ENCODE measurements at regions not wholly inside any gene's neighbourhood (a gene's known extent, or its start where the extent isn't known, plus 50 kb on each side); places are given as distances from the start of the nearest gene placed in this dataset.

GRCh38 chr1:228546541-228547463 is 59.6 kb downstream of the RNF187 start:
- TF ChIP-seq CTCF (IDR thresholded peaks at IDR 0.05), result no peak
- intact Hi-C loops (cut with DNase I, micrococcal nuclease), result no loop called here
- Histone ChIP-seq H3K36me3 (ENCODE audit: low read depth) (no peaks in the 10 kb centered on the region), H3K4me1 (ENCODE audit: low read depth) (no peaks in the 10 kb centered on the region), H3K9me3 (no peaks in the 10 kb centered on the region), H3K4me3 (no peak overlapping the region)
- DNase-seq (no peak), ATAC-seq (no peak)

GRCh38 chr1:228547464-228547792 is 60.2 kb downstream of the RNF187 start:
- intact Hi-C loops (cut with DNase I, micrococcal nuclease), result no loop called here
- H3K4me3 ChIP-seq, result no peak overlapping the region
- H3K9me3 ChIP-seq, result no peaks in the 10 kb centered on the region
- no peak for TF ChIP-seq CTCF (IDR thresholded peaks at IDR 0.05)
- H3K36me3 ChIP-seq (ENCODE audit: low read depth), result no peaks in the 10 kb centered on the region
- DNase-seq, result no peak
- no peaks in the 10 kb centered on the region for H3K4me1 ChIP-seq (ENCODE audit: low read depth)
- ATAC-seq, result no peak

GRCh38 chr1:228548788-228549187 is 61.6 kb downstream of the RNF187 start:
- no peak for DNase-seq
- no peaks in the 10 kb centered on the region for H3K9me3 ChIP-seq
- no peak for ATAC-seq
- no peaks in the 10 kb centered on the region for H3K4me1 ChIP-seq (ENCODE audit: low read depth)
- intact Hi-C loops (cut with DNase I, micrococcal nuclease), result no loop called here
- H3K36me3 ChIP-seq (ENCODE audit: low read depth), result no peaks in the 10 kb centered on the region
- no peak for TF ChIP-seq CTCF (IDR thresholded peaks at IDR 0.05)
- H3K4me3 ChIP-seq, result no peak overlapping the region

- DNase-seq, result no peak
- H3K36me3 ChIP-seq (ENCODE audit: low read depth), result no peaks in the 10 kb centered on the region
- intact Hi-C loops (cut with DNase I, micrococcal nuclease), result no loop called here
- ATAC-seq, result no peak
- peaks cover 8% of the 10 kb centered on the region for H3K9me3 ChIP-seq
- no peak for TF ChIP-seq CTCF (IDR thresholded peaks at IDR 0.05)
- no peak overlapping the region for H3K4me3 ChIP-seq
- peaks cover 3% of the 10 kb centered on the region for H3K4me1 ChIP-seq (ENCODE audit: low read depth)
These were observed 65.5 kb downstream of the RNF187 start for GRCh38 chr1:228552596-228553176.

GRCh38 chr1:228554107-228554506 is 66.9 kb downstream of the RNF187 start:
- DNase-seq (no peak), ATAC-seq (no peak)
- intact Hi-C loops (cut with DNase I, micrococcal nuclease), result no loop called here
- no peak for TF ChIP-seq CTCF (IDR thresholded peaks at IDR 0.05)
- Histone ChIP-seq H3K9me3 (peaks cover 10% of the 10 kb centered on the region), H3K4me1 (ENCODE audit: low read depth) (peaks cover 3% of the 10 kb centered on the region), H3K4me3 (no peak overlapping the region), H3K36me3 (ENCODE audit: low read depth) (no peaks in the 10 kb centered on the region)
